Spinal cord (tissue), 9 donors: ENCODE measurements at regions not wholly inside any gene's neighbourhood (a gene's known extent, or its start where the extent isn't known, plus 50 kb on each side); places are given as distances from the start of the nearest gene placed in this dataset.
A peak's percentile ranks its signal among the peaks of the same experiment; 100 is the strongest.

ENCODE experiments used
- DNase-seq, 6 donors: peaks; one replicate each; pipeline versions ENCODE4 v3.0.0 to v3.0.0-alpha.2; 2013 to 2015; ENCODE audit warnings: low spot score in 6 of 6, low read depth in 4 of 6
- H3K27ac ChIP-seq: one replicate; pipeline ENCODE4 v1.5.1; 2013; ENCODE audit warnings: low read depth, low read length, control low read depth
- H3K27me3 ChIP-seq: one replicate; pipeline ENCODE4 v1.6.1; 2013; ENCODE audit warnings: low read length; ENCODE audit not compliant: control insufficient read depth, insufficient read depth
- H3K36me3 ChIP-seq: one replicate; pipeline ENCODE4 v1.6.1; 2013; ENCODE audit warnings: low read length; ENCODE audit not compliant: control insufficient read depth, insufficient read depth
- H3K4me1 ChIP-seq: one replicate; pipeline ENCODE4 v1.6.1; 2013; ENCODE audit warnings: low read length; ENCODE audit not compliant: control insufficient read depth, insufficient read depth
- H3K4me3 ChIP-seq: one replicate; pipeline ENCODE4 v1.5.1; 2013; ENCODE audit warnings: low read depth, low read length, control low read depth
- H3K9me3 ChIP-seq: one replicate; pipeline ENCODE4 v1.6.1; 2013; ENCODE audit warnings: low read length; ENCODE audit not compliant: control insufficient read depth, insufficient read depth
- WGBS: methylation state at CpG from one replicate; pipeline ENCODE4 v1.1.5; 2013; ENCODE audit warnings: missing lambda C conversion rate; ENCODE audit not compliant: insufficient coverage; 5-methylcytosine and 5-hydroxymethylcytosine counted together
- donor health status: healthy.

DNA sequence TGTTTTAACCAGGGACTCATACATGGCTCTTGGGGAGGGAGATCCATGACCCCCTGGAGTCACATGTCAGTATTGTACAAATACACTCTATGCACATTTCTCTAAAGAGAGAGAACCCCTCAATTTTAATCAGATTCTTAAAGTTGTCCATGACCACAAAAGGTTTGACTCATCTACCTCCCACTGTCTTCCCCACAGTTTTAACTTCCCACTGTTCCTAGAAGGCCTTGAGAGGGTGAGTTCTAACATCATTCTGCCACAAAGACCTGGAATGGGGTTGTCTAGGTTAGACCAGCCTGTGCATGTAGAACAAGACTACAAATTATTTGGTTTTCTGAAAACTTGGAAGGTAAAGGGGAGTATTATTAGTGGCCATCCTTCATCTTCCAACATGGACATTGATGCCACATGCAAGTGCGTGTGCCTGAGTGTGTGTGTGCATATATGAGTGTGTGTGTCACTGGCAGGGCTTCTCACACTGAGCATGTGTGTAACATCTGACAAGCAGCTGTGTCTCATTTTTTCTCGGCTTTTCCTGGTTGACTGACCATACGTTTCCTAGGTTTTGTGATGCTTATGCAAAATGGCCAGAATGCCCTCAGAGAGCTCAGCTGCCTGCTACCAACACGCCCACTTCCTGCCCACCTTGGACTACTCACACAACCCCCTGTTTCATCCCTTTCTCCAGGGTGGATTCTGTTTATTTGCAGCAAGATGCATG, 94.6 kb upstream of the LGALSL start:
- no peak for DNase-seq
- Histone ChIP-seq H3K27me3 (no peaks in the 10 kb centered on the region), H3K36me3 (no peaks in the 10 kb centered on the region), H3K4me1 (peaks cover 8% of the 10 kb centered on the region), H3K4me3 (no peak overlapping the region), H3K9me3 (no peaks in the 10 kb centered on the region), H3K27ac (no peak overlapping the region)
- WGBS = 55% methylated on average over 3 of the region's 4 CpGs

DNA sequence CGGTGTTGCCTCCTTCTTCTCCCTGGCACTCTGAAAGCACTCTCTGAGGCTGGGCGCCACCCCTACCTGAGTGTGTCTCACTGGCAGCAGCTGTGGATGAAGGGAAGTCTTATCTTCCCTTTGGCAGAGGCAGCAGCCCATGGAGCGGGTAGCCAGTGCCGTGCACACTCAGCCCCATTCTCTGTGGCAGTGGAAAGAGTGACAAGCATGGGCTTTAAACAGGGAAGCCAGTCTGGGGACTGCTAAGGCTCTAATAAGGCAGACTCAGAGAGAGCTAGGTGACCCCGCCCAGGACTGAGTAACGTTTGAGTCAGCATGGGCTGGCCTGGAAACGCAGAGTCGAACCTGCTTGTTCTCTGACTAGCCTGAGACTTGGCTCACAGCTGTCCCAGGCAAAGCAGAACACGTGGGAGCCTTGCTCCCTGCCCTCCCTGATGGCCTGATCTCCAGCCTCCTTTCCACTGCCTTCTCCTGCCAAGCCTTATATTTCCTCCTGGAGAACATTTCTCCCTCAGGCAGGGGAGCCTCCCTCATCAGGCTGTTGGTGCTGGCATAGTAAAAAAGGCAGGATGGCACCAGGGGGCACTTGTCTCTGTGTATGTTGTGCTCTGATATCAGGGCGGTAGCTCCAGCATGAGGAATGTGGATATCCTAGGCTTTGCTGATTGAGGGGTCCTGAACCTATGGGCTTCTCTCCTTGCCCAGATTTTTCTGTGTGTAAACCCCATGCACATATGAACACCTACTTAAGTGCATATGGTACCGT, 93.9 kb upstream of the LGALSL start:
- DNase-seq = peak in 1 of 6 donors; percentile 20

DNA sequence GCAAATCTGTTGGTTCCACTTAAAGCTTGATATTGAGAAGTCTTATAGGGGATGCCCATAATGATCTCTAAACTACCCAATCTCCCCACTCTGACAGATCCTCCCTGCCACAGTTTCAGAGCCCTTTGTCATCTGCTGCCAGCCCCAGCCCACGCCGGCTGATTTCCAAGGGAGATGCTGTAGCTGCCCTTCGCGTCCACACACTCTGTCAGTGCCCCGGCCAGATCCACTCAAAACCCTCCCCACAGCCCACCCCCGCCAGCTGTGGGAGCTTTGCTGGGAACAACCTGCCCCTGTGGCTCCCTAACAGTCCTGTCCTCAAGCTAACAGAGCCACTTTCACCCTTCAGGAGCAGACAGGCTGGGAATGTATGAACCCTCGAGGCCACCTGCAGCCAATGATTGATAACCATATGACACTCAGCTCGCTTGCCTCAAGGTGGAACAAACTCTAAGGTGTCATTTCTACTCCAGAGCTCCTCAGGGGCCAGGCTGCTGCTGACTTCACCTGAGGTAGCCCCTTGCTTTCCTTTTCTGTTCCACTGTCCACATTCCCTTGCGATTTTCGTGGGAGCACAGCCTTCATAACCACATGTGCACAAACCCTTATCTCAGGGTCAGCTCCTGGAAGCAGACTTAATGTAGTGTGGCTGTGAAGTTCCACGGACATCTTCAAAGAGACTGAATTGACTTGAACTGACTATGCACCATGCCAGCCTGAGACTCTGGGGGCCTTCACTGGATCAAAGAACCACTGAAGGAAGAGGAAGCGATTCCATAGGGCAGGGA, 92.6 kb upstream of the LGALSL start:
- H3K9me3 ChIP-seq = no peaks in the 10 kb centered on the region
- WGBS = 73% methylated on average over 10 of the region's 12 CpGs

More for the DNA sequence above, 93.9 kb upstream of the LGALSL start:
- H3K9me3 ChIP-seq = no peaks in the 10 kb centered on the region
- H3K27me3 ChIP-seq = no peaks in the 10 kb centered on the region
- H3K4me3 ChIP-seq = no peak overlapping the region
- H3K27ac ChIP-seq = no peak overlapping the region
- no peaks in the 10 kb centered on the region for H3K36me3 ChIP-seq
- WGBS = 70% methylated on average over 10 of the region's 11 CpGs
- H3K4me1 ChIP-seq = peaks cover 8% of the 10 kb centered on the region

DNA sequence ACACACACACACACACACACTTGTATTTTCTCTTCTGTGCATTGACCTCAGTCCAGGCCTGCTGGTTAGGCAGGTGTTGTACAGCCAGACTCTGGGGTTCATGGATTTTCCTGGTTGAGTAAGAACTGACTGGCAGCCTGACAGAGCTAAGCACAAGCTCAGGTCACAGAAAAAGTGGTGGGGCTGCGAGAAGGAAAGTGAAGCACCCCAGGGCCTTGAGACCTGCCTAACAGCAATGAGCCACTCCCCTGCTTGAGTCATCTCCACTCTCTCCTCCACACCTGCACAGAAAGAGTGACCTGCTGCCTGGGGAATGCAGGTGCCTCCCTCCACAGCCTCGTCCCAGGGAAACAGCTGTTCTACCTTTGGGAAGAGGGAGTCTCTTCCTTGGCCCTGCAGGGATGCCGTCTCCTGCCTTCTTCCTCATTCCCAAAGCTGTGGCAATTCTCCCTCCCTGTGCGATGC, 91.4 kb upstream of the LGALSL start:
- Histone ChIP-seq H3K9me3 (no peaks in the 10 kb centered on the region), H3K4me1 (peaks cover 8% of the 10 kb centered on the region)
- 79% methylated on average over 3 of the region's 4 CpGs for WGBS

More for the DNA sequence above, 92.6 kb upstream of the LGALSL start:
- no peak overlapping the region for H3K27ac ChIP-seq
- H3K36me3 ChIP-seq = no peaks in the 10 kb centered on the region
- H3K27me3 ChIP-seq = no peaks in the 10 kb centered on the region
- no peak overlapping the region for H3K4me3 ChIP-seq
- H3K4me1 ChIP-seq = peaks cover 8% of the 10 kb centered on the region
- DNase-seq = no peak

DNA sequence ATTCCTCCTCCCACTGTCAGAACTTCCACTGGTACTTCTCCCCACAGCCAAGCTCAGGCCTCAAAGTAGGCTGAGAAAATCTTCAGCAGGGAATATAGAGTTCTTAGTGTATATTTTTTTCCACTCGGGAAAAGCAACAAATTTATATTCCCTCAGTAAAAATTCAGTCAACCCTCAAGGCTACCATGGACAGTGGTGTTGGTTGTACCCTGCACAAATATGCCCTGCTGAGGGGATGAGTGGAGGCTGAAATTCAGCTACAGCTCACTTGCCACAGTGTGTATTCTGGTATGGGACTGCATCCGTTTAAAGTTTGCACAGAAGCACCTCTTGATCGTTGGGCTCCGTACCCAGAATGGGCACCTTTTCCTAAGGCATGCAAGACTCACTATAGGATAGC, 90.8 kb upstream of the LGALSL start:
- WGBS = 88% methylated on average over 3 of the region's 4 CpGs
- Histone ChIP-seq H3K4me1 (peaks cover 10% of the 10 kb centered on the region), H3K9me3 (no peaks in the 10 kb centered on the region)

More for the DNA sequence above, 91.4 kb upstream of the LGALSL start:
- H3K36me3 ChIP-seq = no peaks in the 10 kb centered on the region
- H3K27ac ChIP-seq = no peak overlapping the region
- no peak for DNase-seq
- H3K4me3 ChIP-seq = no peak overlapping the region
- no peaks in the 10 kb centered on the region for H3K27me3 ChIP-seq

DNA sequence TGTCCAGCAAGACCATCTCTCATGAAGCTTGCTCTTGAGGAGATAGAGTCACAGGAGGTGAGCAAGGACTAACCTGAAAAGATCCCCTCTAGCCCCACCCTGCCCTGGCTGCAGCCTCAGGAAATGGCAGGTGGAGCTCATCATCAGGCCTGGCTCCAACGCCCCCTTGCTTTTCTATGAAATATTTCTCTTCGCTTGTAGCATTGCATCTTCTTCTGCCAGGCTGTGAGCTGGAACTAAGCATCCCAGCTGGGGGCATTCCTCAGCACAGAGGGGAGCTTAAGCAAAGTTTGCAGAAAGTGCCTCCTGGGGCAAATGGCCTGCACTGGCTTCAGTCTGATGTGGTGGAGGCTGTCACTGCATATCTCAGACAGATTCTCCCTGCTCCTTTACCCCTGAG, 90.1 kb upstream of the LGALSL start:
- H3K27ac ChIP-seq = no peak overlapping the region
- WGBS = 78% methylated on average over 2 of the region's 2 CpGs
- no peaks in the 10 kb centered on the region for H3K9me3 ChIP-seq
- H3K4me1 ChIP-seq = peaks cover 10% of the 10 kb centered on the region
- H3K4me3 ChIP-seq = no peak overlapping the region
- no peaks in the 10 kb centered on the region for H3K36me3 ChIP-seq
- no peaks in the 10 kb centered on the region for H3K27me3 ChIP-seq
- DNase-seq = no peak

More for the DNA sequence above, 90.8 kb upstream of the LGALSL start:
- Histone ChIP-seq H3K4me3 (no peak overlapping the region), H3K27ac (no peak overlapping the region), H3K36me3 (no peaks in the 10 kb centered on the region), H3K27me3 (no peaks in the 10 kb centered on the region)
- no peak for DNase-seq

DNA sequence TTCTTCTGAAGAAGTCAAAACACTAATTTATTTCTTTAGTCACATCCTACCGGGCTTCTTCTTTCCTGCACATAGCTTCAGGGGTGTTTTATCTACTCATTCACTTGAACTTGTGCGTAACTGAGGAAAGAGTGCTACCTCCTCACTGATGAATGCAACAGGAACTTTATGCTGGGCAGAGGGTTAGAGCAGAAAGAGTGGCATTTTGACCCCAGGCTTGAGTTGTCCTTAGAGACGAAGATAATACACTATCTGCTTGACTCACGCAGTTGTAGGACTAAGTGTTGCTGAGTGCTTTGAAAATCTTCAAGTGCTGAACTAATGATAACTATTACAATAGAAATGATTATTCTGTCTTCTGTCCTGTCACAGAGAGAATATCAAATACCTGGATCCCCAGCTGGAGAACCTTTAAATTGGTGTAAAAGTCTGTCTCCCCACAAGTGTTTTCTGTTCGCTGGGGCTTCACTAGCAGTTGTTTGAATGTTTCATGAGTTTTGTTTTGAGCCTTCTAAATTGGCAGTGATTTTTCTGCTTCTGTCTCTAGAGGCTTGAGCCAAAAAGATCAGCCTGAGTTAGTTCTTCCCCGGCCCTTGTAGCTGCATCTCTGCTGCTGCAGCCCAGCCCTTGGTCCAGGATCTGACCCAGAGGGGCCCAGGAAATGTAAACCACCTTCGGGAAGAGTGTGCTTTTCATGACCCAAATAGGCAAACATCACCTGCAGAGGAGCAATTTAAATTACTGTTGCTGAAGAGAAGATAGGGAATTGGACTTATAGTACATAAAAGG, 86.3 kb upstream of the LGALSL start:
- Histone ChIP-seq H3K36me3 (no peaks in the 10 kb centered on the region), H3K4me1 (peaks cover 3% of the 10 kb centered on the region), H3K4me3 (no peak overlapping the region), H3K27me3 (no peaks in the 10 kb centered on the region), H3K27ac (no peak overlapping the region), H3K9me3 (no peaks in the 10 kb centered on the region)
- WGBS = 43% methylated on average over 3 of the region's 7 CpGs
- peak in 1 of 6 donors; percentile 58 for DNase-seq

DNA sequence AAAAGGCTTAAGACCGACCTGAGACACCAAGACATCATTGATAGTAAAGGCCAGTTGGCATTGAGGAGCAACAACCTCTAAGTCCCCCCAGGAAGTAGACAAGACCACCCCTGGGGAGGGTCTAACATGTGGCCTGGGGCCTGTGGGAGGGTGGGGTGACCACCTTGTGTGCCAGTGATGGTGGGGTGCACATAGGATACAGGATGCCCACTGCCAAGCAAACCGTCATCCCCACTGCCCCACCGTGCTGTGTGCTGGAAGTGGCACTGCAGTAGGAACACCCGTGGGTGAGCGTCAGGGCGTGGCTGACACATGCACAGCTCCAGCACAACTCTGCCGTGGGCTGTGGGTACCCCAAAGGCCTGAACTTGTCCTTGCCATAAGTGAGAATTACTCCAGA, 84.3 kb upstream of the LGALSL start:
- 98% methylated on average over 6 of the region's 7 CpGs for WGBS
- Histone ChIP-seq H3K4me1 (peaks cover 3% of the 10 kb centered on the region), H3K27ac (no peak overlapping the region), H3K27me3 (no peaks in the 10 kb centered on the region), H3K9me3 (no peaks in the 10 kb centered on the region), H3K4me3 (no peak overlapping the region), H3K36me3 (no peaks in the 10 kb centered on the region)
- DNase-seq = no peak

DNA sequence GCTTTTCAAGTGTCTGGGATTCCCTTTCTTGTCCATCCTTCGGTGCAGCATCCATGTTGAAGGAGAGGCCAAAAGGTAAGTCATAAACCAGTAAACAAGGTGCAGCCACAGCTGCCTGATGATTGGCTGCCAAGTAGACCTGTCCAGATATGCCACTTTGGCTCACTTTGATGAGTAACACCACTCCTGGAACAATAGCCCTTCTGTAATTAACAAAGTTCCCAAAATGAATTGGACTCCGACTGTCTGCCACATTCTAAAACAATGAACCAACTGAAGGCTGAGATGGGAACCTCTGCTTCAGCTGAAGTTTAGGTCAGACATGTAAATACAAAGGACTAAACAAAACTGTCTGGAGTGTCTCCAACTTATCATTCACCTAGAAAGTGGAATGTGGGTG, 82.2 kb upstream of the LGALSL start:
- peaks cover 3% of the 10 kb centered on the region for H3K4me1 ChIP-seq
- no peaks in the 10 kb centered on the region for H3K9me3 ChIP-seq
- H3K4me3 ChIP-seq = no peak overlapping the region
- H3K27ac ChIP-seq = no peak overlapping the region
- no peaks in the 10 kb centered on the region for H3K36me3 ChIP-seq
- DNase-seq = no peak
- H3K27me3 ChIP-seq = no peaks in the 10 kb centered on the region
- WGBS = 100% methylated on average over 2 of the region's 2 CpGs
